CD14-positive monocyte (primary cell): ENCODE measurements at regions not wholly inside any gene's neighbourhood (a gene's known extent, or its start where the extent isn't known, plus 50 kb on each side); places are given as distances from the start of the nearest gene placed in this dataset.

Experiments
- DNase-seq, 3 donors: peaks; one replicate each; pipeline ENCODE4 v3.0.0-alpha.2; 2011 to 2022
- H2AFZ ChIP-seq: 2 replicates; pipeline ENCODE4 v1.6.0; 2012; ENCODE audit warnings: mild to moderate bottlenecking, low read depth, low read length, inconsistent platforms; ENCODE audit not compliant: insufficient read depth, poor library complexity, severe bottlenecking
- H3K27ac ChIP-seq, 2 donors: 1 replicate in 1 of 2; 2 replicates in 1 of 2; pipeline ENCODE4 v1.5.1; 2012 to 2013; ENCODE audit warnings: low read length in 2 of 2, control low read depth in 1 of 2, inconsistent platforms in 1 of 2, low read depth in 1 of 2, mild to moderate bottlenecking in 1 of 2
- H3K27me3 ChIP-seq, 2 donors: one replicate each; pipeline versions ENCODE4 v1.6.0 to v1.6.1; 2011 to 2013; ENCODE audit warnings: low read length in 2 of 2; ENCODE audit not compliant: control insufficient read depth in 2 of 2, insufficient read depth in 2 of 2
- H3K36me3 ChIP-seq, 2 donors: replicated peaks in 1 of 2; 1 replicate in 1 of 2; 2 replicates in 1 of 2; pipeline versions ENCODE4 v1.5.1 to v1.6.1; 2012 to 2013; ENCODE audit warnings: low read length in 2 of 2, control low read depth in 1 of 2, inconsistent platforms in 1 of 2, mild to moderate bottlenecking in 1 of 2; ENCODE audit not compliant: insufficient read depth in 2 of 2, control insufficient read depth in 1 of 2
- H3K4me1 ChIP-seq, 2 donors: 1 replicate in 1 of 2; 2 replicates in 1 of 2; pipeline versions ENCODE4 v1.5.1 to v1.6.1; 2012 to 2013; ENCODE audit warnings: low read length in 2 of 2, control low read depth in 1 of 2, inconsistent platforms in 1 of 2, mild to moderate bottlenecking in 1 of 2, moderate library complexity in 1 of 2; ENCODE audit not compliant: insufficient read depth in 2 of 2, control insufficient read depth in 1 of 2
- H3K4me2 ChIP-seq: replicated peaks from 2 replicates; pipeline ENCODE3; 2012; ENCODE audit warnings: low read length, moderate library complexity, mild to moderate bottlenecking; ENCODE audit not compliant: poor library complexity, severe bottlenecking; ENCODE audit errors: extremely low read depth
- H3K4me3 ChIP-seq, 3 experiments: fragments of 200-600 bp in 1 of 3; sonication (generic) in 1 of 3; replicated peaks in 1 of 3; 1 replicate in 2 of 3; 2 replicates in 1 of 3; pipeline ENCODE4 v1.5.1; 2011 to 2013; ENCODE audit warnings: low read length in 3 of 3, mild to moderate bottlenecking in 3 of 3, control low read depth in 2 of 3, low read depth in 2 of 3, inconsistent platforms in 1 of 3, moderate library complexity in 1 of 3
- H3K79me2 ChIP-seq: 2 replicates; pipeline ENCODE4 v1.6.0; 2012; ENCODE audit warnings: mild to moderate bottlenecking, control low read depth, inconsistent platforms, low read length, moderate library complexity; ENCODE audit not compliant: insufficient read depth
- H3K9ac ChIP-seq: 2 replicates; pipeline ENCODE4 v1.6.0; 2017; ENCODE audit warnings: low read length, mild to moderate bottlenecking; ENCODE audit not compliant: insufficient read depth, poor library complexity, severe bottlenecking
- H3K9me3 ChIP-seq, 2 donors: replicated peaks in 1 of 2; 1 replicate in 1 of 2; 2 replicates in 1 of 2; pipeline versions ENCODE4 v1.5.1 to v1.6.1; 2012 to 2013; ENCODE audit warnings: low read length in 2 of 2, control low read depth in 1 of 2; ENCODE audit not compliant: control insufficient read depth in 1 of 2, insufficient read depth in 1 of 2
- H4K20me1 ChIP-seq: 2 replicates; pipeline ENCODE4 v1.6.0; 2012; ENCODE audit warnings: mild to moderate bottlenecking, low read length, control low read depth, moderate library complexity; ENCODE audit not compliant: insufficient read depth
- H3K27ac Mint-ChIP-seq, 7 donors: one replicate each; pipeline ENCODE4 v1.8.0; 2020; ENCODE audit warnings: mild to moderate bottlenecking in 7 of 7, mixed read lengths in 7 of 7, moderate library complexity in 6 of 7, inconsistent platforms in 2 of 7
- H3K27me3 Mint-ChIP-seq, 3 donors: one replicate each; pipeline ENCODE4 v1.8.0; 2021 to 2022; ENCODE audit warnings: low read depth in 3 of 3, mild to moderate bottlenecking in 3 of 3, mixed read lengths in 3 of 3, moderate library complexity in 3 of 3, inconsistent platforms in 1 of 3
- H3K36me3 Mint-ChIP-seq, 2 donors: one replicate each; pipeline ENCODE4 v1.8.0; 2020; ENCODE audit warnings: mixed read lengths in 2 of 2, inconsistent platforms in 1 of 2, mild to moderate bottlenecking in 1 of 2
- H3K4me1 Mint-ChIP-seq: one replicate; pipeline ENCODE4 v1.8.0; 2020; ENCODE audit warnings: mild to moderate bottlenecking, mixed read lengths
- H3K4me3 Mint-ChIP-seq, 2 donors: one replicate each; pipeline ENCODE4 v1.8.0; 2020; ENCODE audit warnings: mild to moderate bottlenecking in 2 of 2, mixed read lengths in 2 of 2, moderate library complexity in 1 of 2
- H3K9me3 Mint-ChIP-seq, 7 donors: one replicate each; pipeline ENCODE4 v1.8.0; 2020 to 2022; ENCODE audit warnings: mixed read lengths in 7 of 7, mild to moderate bottlenecking in 6 of 7, moderate library complexity in 6 of 7, inconsistent platforms in 2 of 7
- WGBS: methylation state at CpG from one replicate; pipeline ENCODE4 v1.1.5; 2013; ENCODE audit warnings: missing lambda C conversion rate; ENCODE audit not compliant: insufficient coverage; 5-methylcytosine and 5-hydroxymethylcytosine counted together
- intact Hi-C, 2 donors: fragments of 100-400 bp; cut with micrococcal nuclease; formaldehyde crosslinking; loops; one replicate each; pipeline versions ENCODE4 v1.15.0 to v1.15.1; 2023
- TF ChIP-seq, protein P1 (sequence below): fragments of 200-600 bp; IDR thresholded peaks from one replicate; pipeline ENCODE4 v1.8.0; 2022; ENCODE audit warnings: antibody characterized with exemption, mild to moderate bottlenecking

DNA sequence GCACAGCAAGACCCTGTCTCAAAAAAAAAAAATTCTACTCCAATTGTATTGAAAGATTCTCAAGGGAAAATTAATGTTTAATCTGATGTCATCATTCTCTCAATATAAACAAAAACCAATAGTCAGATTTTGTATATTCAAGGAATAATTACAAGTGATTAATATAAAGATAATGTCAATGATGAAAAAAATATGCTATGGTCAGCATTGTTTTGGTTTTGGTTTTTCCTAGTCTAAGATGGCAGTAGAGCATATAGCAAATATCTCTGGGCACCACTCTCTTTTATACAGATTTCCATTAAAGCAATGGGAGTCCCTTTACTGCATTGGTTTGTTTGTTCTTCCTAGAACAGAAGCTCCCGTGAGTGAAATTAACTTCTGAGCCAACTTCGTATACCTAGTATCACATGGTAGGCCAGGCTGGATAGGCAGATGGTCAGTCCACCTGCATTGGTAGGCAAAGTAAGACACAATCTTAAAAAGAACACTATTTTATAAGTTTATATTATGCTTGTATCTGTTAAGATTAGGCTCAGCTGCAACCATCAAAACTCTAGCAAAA is 523.8 kb upstream of the JARID2 start:
- no peaks in the 10 kb centered on the region for H3K27me3 ChIP-seq
- H3K27ac ChIP-seq, result peak overlapping the region; percentile 97 to 99
- no peak overlapping the region for H3K4me3 Mint-ChIP-seq

GRCh38 chr6:14722704-14723103 is 523.2 kb upstream of the JARID2 start:
- Histone ChIP-seq H4K20me1 (no peaks in the 10 kb centered on the region), H3K79me2 (no peaks in the 10 kb centered on the region), H3K9ac (peak overlapping the region; percentile 4), H3K4me2 (no peak overlapping the region), H3K27ac (peak overlapping the region in 1 of 2 donors; percentile 99), H3K4me1 (peaks cover 69 to 75% of the 10 kb centered on the region in 2 donors), H3K27me3 (no peaks in the 10 kb centered on the region), H3K9me3 (no peaks in the 10 kb centered on the region), H3K36me3 (no peaks in the 10 kb centered on the region), H2AFZ (peak overlapping the region; percentile 55), H3K4me3 (no peak overlapping the region)
- Mint-ChIP-seq H3K4me3 (no peak overlapping the region), H3K36me3 (peaks cover 2 to 3% of the 10 kb centered on the region in 2 donors), H3K9me3 (peaks cover 0 to 7% (median 2%) of the 10 kb centered on the region in 7 donors), H3K4me1 (peaks cover 70% of the 10 kb centered on the region), H3K27ac (peak overlapping the region; percentile 72 to 100 (median 99)), H3K27me3 (no peaks in the 10 kb centered on the region)
- 27% methylated on average over 8 of the region's 9 CpGs for WGBS
- intact Hi-C loops, result no loop called here
- no peak for DNase-seq
- TF ChIP-seq, protein P1, sequence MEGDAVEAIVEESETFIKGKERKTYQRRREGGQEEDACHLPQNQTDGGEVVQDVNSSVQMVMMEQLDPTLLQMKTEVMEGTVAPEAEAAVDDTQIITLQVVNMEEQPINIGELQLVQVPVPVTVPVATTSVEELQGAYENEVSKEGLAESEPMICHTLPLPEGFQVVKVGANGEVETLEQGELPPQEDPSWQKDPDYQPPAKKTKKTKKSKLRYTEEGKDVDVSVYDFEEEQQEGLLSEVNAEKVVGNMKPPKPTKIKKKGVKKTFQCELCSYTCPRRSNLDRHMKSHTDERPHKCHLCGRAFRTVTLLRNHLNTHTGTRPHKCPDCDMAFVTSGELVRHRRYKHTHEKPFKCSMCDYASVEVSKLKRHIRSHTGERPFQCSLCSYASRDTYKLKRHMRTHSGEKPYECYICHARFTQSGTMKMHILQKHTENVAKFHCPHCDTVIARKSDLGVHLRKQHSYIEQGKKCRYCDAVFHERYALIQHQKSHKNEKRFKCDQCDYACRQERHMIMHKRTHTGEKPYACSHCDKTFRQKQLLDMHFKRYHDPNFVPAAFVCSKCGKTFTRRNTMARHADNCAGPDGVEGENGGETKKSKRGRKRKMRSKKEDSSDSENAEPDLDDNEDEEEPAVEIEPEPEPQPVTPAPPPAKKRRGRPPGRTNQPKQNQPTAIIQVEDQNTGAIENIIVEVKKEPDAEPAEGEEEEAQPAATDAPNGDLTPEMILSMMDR, result no peak

More for the DNA sequence above, 523.8 kb upstream of the JARID2 start:
- Mint-ChIP-seq H3K9me3 (peaks cover 0 to 7% (median 2%) of the 10 kb centered on the region in 7 donors), H3K27me3 (no peaks in the 10 kb centered on the region), H3K4me1 (peaks cover 70% of the 10 kb centered on the region), H3K27ac (peak overlapping the region; percentile 97 to 100 (median 99)), H3K36me3 (peaks cover 2 to 3% of the 10 kb centered on the region in 2 donors)
- intact Hi-C loops, result no loop called here
- TF ChIP-seq, protein P1, result no peak
- Histone ChIP-seq H3K4me2 (no peak overlapping the region), H3K4me3 (no peak overlapping the region), H4K20me1 (no peaks in the 10 kb centered on the region), H3K9ac (peak overlapping the region; percentile 72), H2AFZ (no peak overlapping the region), H3K36me3 (no peaks in the 10 kb centered on the region), H3K4me1 (peaks cover 69 to 75% of the 10 kb centered on the region in 2 donors), H3K79me2 (no peaks in the 10 kb centered on the region), H3K9me3 (no peaks in the 10 kb centered on the region)
- no peak for DNase-seq
- no CpG with 5 or more reads among the region's 2 CpGs for WGBS
